HG03060 (cell line): ENCODE measurements at regions not wholly inside any gene's neighbourhood (a gene's known extent, or its start where the extent isn't known, plus 50 kb on each side); places are given as distances from the start of the nearest gene placed in this dataset.
"Not testable (repeated sequence)": the region's sequence is repeated elsewhere in the genome, so short reads cannot be mapped to it uniquely, and the experiment has no call there.

Experiments used
- ATAC-seq: cut with Tn5 transposase; IDR thresholded peaks from one replicate; pipeline ENCODE4 v1.9.1; 2021; ENCODE audit warnings: low read depth, moderate number of reproducible peaks; ENCODE audit not compliant: unreplicated experiment

DNA sequence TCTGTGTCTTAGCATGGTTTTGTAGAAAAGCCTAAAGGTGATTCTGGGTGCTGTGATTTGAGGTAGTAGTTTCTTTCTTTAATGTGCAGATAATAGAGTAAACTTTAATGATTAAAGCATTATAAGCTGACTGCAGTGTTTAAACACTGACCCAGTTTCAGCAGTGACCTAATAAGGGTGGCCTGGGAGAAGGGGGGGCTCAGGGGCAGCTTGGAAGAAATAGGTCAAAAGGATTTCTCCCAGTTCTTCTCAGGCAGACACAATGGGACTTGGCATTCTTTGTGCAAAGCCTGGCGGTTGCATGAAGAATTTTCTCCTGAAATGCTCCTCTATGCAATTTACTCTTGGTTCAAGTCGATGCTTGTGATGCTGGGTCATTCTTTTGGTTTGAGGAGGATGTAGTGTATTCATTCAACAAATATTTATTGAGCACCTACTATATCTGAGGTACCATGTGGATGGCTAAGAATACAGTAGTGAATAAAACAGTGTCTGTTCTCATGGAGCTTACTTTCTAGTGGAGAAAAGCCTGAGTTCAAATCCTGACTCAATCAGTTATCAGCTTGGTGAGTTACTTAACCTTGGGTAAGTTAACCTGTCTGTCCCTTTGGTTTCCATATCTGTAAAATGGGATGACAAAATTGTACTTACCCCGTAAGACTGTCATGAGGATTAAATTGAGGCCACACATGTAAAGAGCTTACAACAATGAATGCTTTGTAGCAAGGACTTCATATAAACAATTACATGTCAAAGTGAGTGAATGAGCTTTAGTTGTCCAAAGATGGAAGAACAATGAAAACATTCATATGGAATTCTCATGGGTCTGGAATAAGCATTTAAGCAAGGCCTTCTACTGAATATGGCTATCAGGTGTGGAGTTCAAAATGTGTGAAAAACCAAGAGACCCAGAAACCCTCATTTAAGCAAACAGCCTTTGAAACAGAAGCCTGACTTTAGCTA, 210.2 kb downstream of the KCNRG start:
- ATAC-seq, result no peak

DNA sequence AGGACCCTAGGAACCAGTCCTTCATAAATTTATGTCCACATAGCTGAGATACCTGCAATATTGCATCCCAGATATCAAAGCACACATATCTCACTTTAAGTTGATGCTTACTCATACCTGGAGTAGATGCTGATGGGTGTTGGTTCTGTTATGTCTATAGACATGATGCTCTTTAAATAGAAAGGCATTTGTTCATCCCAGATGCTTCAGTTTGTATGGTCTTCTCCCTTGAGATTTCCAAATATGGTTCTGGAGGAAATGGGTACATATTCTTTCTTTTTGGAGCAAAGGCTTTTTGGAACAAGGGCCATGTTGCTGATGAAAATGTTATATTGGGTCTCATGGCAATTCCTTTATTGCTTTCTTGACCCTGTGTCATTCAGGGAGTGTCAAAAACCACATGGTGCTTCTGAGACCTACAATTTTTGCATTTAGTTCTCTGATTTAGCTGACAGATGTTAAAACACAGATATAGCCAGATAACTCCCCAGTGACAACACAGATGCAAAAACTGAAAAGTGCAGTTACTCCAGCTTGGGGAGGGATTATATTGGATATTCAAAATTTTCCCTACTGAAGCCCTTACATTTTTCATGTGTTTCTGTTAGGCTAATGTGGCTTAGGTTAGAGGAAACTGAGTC, 211.4 kb downstream of the KCNRG start:
- no peak for ATAC-seq

DNA sequence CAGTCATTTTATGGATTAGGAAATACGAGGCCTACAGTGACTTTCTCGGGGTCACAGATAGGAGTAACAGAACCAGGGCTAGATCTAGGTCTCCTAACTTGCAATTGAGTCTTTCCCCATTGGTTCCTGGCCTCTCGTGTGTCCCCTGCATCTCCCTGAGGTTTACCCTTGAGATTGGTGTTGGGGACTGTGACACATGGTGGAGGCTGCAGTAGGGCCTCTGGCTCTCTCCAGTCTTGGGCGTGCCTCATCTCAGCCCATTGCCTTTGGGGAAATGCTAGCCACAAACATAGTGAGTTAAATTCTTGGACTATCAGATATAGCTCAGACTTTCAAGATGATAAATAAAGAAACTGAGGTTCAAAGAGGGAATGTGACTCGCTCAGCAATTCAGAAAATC, 212.1 kb downstream of the KCNRG start:
- ATAC-seq, result no peak

DNA sequence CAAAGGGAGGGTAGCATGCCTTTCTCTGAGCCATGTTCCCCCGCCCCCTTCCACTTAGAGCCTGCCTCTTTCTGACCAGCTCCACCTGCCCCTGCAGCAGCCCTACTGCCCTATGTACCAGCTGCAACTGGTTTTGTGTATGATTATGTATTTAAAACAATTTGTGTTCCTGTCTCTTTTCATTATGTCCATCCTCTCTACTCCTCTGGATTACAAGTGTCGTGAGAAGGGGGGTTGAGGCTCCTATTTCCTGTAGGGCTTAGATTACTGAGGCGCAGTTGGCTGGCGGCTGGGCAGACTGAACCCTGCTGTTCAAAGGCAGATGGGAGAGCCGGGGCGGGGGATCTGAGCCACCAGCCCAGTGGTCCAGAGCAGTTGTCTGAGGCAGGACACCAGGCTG, 213.3 kb downstream of the KCNRG start:
- ATAC-seq, result no peak

DNA sequence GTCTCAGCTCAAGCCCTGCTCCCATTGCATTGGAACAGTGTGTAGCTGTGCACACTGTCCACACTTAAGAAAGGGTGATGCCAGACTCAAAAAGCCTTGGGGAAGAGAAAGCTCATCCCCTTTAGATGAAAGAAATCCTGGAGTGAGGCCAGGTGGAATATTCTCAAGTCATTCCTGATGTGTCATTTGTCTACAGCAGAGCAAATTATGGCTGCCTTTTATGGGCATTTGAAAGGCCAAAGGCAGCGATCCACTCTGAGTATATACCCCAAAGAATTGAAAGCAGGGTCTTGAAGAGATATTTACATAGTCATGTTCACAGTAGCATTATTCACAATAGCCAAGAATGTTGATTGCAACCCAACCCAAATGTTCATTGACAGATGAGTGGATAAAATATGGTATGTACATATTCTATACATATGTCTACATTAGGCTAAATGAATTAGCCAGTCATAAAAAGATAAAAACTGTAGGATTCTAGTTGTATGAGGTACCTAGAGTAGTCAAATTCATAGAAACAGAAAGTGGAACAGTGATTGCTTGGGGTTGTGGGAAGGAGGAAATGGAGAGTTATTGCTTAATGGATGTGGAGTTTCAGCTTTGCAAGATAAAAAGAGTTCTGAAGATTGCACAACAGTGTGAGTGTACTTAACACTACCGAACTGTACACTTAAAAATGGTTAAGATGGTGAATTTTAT, 214.9 kb downstream of the KCNRG start:
- ATAC-seq, result no peak

DNA sequence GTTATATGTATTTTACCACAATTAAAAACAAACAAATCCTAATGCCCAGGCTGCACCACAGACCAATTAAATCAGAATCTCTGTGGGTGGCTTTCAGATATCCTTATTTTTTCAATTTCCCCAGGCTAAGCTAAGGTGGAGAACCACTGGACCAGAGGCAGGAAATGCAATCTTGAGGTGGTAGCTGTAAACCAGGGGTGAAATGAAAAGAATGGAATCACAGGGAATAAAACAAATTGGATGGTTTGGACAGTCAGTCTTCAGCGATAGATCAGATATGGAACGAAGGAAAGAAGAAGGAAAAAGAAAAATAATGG, 215.4 kb downstream of the KCNRG start:
- no peak for ATAC-seq

DNA sequence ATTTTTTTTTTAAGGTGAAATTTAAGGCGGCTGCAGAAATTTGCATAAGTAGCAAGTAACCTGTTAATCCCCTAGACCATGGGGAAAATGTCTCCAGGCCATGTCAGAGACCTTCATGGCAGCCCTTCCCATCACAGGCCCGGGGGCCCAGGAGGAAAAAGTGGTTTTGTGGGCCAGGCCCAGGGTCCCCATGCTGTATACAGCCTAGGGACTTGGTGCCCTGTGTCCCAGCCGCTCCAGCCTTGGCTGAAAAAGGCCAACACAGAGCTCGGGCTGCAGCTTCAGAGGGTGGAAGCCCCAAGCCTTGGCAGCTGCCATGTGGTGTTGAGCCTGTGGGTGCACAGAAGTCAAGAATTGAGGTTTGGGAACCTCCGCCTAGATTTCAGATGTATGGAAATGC, 218.3 kb downstream of the KCNRG start:
- not testable (repeated sequence) for ATAC-seq

DNA sequence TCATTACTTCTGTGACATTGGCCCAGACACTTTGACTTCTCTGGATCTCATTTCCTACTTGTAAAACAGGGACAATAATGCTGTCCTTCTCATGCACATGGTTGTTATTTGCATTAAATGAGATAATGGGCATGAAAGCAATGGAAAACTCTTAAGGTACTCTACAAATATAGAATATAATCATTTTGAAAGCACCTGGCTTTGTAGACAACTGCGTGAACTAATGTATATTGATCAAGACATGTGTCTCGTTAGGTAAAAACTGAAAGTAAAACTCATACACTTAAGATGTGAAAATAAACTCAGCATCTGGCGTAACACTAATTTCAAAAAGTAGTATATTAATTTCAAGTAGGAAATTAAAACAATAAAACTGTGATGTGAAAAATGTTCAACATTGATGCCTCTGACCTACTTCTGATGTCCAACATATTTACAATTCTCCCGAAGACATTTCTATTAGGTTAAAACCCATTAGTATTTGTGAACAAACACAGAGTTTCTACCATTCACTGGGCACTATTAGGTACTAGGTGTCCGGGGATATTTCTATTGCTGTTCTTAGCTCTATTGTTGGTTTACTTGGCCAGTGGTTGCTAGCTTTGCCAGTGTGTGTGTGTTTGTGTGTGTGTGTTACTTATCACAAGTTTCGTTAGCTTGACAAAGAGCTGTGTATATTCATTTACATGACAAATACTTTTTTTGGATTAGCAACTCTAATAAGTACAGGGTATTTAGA, 220.5 kb downstream of the KCNRG start:
- no peak for ATAC-seq

DNA sequence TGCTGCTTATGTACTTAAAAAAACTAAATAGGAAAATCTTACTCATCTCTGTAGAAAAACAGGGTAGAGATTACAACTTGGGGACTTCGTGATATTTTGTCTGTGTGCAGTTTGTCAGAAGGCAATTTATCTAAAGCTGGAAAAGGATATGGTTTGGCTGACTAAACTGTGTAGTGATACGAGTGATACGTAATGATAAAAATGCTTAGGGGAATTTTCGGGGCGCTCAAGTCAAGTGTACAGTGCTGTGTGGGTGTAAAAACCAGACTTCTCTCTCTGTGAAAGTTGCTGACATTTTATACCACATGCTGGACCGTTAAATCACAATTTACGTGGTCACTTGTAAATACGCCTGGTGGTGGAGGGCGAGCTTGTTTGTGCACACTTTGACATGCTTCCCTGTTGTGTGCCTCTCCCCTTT, 221.7 kb downstream of the KCNRG start:
- peak; percentile 92 for ATAC-seq

DNA sequence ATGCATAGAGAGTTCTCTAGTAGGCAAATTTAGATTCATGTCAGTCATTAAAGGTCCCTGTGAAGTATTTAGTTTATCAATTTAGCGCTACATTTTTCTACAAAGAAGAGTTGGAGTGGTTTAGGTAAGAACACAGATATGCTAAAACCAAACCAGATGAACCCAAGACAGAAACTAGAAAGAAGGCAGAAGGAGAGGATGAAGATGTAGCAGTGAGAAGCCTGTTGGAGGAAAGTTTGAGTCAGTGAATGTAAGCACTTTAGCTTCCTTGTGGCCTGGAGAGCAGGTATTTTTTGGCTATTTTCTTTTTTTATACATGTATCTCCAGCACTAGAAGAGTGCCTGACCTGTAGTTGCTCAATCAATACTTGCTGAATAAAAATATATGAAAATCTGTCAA, 223.7 kb downstream of the KCNRG start:
- no peak for ATAC-seq

DNA sequence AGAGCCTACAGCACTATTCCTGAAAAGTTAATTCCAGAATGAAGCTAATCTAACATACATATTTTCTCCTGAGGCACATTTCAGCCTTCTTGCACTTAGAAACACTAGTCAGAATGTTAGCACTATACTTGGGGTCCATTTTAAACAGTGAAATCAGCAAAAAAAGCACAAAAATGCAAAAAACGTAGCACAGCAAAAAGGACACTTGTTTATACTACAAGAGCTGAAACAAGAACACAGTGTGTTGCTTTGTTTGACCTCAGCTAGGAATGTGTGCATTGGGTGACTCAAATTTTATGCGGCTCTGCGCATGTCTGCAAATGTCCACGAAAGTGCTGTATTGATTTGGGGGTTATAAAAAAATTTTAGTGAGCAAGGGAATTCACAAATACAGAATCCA, 226.2 kb downstream of the KCNRG start:
- no peak for ATAC-seq

DNA sequence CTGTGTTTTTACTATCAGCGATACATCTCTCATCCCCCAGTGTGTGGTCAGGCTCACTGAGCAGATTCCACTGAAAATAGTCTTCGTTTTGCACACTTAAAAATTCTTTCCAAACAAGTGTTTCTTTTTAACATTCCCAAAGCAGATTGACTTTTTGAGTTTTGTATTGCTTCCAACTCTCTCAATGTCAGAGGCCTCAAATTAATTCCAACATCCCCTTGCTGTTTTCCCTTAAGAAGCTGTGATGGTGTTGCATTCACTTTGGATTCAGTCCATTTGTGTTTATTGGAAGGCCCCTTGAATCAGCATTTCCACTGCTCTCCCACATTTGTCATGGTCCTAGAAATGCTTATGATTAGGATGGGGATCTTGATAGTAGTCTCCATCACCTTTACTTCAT, 228.7 kb downstream of the KCNRG start:
- ATAC-seq, result no peak

DNA sequence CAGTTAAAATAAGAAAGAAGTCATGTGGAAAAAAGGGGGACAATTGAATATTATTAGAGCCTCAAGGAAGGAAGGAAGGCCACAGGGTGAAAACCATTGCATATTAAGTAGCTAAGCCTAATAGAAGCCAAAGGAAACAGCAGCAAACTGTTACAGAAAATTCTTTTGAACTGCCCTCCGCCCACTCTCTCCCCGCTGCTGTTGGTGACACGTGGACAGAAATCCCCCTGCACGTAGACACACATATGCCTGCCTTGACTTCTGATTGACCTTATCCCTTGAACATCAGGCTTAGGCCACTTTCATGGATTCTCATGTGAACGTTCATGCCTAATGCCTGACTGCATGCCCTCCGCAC, 229.1 kb downstream of the KCNRG start:
- ATAC-seq, result peak; percentile 2

DNA sequence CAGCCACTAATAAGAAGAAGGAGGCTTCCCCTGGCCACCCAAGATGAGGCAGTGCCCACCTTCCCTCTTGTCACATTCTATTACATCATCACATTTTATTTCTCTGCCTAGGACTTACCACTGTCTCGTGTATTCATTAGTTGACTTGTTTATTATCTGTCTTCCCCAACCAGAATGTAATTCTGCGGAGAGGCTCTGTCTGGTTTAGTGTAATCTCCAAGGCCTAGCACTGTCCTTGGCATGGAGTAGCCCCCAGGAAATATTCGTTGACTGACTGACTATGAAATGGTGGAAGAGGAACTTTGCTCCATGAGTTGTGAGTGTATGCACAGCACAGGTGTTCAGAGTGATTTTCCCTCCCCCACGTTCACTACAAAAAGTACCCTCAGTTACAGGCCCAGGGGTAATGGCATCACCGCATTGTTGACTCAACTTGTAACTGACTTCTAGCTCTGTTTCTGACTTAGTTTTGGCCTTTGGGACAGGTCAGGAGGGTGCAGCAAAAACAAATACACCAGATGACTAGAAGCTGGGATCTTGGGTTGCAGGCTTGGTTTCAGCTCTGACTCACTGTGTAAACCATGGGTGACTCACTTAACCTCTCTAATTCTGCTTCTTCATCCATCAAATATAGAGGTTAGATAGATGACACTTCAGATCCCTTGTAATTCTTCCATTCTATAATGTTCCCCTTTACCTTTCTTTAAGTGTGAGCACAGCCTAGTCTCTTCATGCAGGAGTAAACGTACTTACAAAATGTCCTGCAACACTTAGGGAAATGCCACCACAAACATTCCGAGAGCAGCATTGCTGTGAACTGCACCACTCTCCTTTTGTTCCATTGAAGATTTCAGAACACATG, 229.7 kb downstream of the KCNRG start:
- peak; percentile 95 for ATAC-seq

DNA sequence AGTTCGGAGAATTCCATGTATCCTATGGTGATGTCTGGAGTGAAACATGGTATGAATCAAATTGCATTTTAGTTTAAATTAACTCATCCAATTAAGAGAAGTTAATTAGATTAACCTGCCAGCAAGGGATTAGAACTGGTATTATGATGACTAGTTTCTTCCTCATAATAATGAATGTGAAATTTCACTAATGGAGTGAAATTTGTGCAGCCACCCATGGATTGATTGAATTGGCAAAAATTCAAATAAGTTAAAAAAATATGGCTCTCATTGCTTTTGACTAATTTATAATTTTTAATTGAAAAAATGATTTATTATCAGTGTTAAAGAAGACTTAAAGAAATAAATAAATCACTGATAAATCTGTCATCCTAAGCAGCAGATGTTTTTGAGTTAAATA, 232.0 kb downstream of the KCNRG start:
- no peak for ATAC-seq

DNA sequence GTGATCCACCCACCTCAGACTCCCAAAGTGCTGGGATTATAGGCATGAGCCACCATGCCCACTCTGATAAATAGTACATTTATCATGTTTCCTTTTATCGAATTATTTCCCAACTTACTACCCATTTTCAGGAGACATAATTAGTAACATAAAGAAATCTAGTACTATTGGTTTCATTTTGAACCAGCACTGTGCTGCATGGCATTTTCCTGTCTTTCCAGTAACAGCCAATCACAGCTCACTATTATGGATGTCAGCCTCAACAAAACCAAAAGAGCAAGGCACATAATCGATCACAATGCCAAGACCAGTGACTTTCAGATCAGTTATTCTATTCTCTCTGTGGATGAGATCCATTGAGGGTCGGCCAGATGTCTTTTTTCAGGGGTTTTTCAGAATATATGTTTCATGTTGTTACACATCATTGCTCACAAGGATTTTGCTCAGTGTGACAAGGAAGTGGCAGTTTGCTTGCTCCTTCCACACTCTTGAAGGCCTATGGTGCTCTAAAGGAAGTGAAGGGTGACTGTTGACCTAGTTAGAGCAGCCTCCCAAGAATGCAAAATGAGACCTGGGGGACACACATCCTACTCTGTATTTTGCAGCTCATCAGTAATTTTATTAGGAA, 233.4 kb downstream of the KCNRG start:
- ATAC-seq, result no peak

DNA sequence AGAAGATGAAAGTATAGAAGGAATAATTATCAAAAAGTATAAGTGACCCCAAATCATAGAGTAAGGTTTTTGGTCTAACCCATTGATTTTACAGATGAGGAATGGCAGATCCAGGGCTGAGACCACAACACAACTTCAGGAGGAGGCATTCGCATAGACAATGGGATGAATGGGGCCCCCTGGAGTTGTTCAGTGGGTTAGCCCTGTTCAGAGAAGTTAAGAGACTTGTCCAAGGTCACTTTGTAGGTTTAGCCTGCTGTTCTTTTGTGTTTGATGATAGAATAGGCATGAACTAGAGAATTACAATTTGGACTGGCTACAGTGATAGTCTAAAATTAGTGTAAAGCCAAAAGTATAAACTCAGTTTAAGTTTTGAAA, 233.9 kb downstream of the KCNRG start:
- ATAC-seq, result no peak

DNA sequence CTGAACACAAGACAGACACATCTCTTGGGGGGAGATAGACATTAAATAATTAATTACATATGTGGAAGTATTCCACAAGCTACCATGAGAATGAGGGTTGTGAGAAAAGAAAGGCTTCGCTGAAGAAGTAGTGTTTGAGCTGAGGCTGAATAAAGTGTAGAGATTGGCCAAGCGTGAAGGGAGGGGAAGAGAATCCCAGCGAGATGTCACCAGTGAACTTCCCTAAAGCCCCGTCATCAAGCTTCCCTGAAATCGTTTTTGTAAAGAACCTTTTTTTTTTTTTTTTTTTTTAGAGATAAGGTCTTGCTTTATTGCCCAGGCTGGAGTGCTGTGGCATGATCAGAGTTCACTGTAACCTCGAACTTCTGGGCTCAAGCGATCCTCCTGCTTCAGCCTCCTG, 235.2 kb downstream of the KCNRG start:
- no peak for ATAC-seq

DNA sequence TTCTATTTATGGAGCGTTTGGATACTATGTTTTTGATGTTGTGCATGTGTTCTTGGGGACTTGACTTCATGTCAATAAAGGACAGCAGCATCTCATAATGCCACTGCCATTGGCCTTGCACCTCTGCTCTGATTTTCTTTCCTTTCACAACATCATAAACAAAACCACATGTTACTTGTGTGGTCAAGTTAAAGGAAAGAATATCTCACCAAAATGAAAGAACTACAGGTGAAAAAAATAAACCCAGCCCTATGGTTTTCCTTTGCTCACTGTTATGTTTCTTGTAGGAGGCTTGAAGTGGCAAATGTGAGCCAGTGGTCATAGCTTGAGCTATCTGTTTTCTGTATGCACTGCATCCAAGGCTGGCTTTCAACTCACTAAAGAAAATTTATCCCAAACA, 240.4 kb downstream of the KCNRG start:
- ATAC-seq, result no peak
